Retinal pigment epithelial cell (primary cell): ENCODE measurements at regions not wholly inside any gene's neighbourhood (a gene's known extent, or its start where the extent isn't known, plus 50 kb on each side); places are given as distances from the start of the nearest gene placed in this dataset.

Experiments used
- DNase-seq: peaks from one replicate; pipeline ENCODE4 v3.0.0-alpha.2; 2010; ENCODE audit warnings: low read depth
- H3K4me3 ChIP-seq: 2 replicates; pipeline ENCODE4 v1.5.1; 2011; ENCODE audit warnings: mild to moderate bottlenecking, low read length, control low read depth, moderate library complexity
- TF ChIP-seq, protein P1 (sequence below): conservative IDR thresholded peaks from 2 replicates; pipeline ENCODE4 v1.5.1; 2011; ENCODE audit warnings: low read depth, low read length, control low read depth, inconsistent platforms

DNA sequence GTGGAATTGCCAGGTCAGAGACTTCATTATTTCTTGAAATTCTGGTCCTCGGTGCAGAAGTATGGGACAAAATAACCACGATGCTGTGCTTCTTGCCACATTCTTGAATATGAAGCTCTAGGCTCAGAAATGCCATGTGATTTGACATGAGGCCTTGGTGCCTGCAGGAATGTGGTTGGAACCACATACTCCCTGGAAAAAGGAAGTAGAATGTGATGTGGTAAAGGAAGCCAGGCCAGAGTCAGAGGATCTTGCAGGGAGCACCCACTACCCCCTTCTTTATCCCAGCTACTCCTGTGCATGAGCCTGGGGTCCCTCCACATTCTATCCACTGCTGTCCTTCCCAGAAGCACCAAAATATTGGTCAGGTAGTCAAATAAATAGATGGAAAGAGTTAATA lies 80.9 kb downstream of the FOXD1 start:
- no peak overlapping the region for H3K4me3 ChIP-seq
- TF ChIP-seq, protein P1, sequence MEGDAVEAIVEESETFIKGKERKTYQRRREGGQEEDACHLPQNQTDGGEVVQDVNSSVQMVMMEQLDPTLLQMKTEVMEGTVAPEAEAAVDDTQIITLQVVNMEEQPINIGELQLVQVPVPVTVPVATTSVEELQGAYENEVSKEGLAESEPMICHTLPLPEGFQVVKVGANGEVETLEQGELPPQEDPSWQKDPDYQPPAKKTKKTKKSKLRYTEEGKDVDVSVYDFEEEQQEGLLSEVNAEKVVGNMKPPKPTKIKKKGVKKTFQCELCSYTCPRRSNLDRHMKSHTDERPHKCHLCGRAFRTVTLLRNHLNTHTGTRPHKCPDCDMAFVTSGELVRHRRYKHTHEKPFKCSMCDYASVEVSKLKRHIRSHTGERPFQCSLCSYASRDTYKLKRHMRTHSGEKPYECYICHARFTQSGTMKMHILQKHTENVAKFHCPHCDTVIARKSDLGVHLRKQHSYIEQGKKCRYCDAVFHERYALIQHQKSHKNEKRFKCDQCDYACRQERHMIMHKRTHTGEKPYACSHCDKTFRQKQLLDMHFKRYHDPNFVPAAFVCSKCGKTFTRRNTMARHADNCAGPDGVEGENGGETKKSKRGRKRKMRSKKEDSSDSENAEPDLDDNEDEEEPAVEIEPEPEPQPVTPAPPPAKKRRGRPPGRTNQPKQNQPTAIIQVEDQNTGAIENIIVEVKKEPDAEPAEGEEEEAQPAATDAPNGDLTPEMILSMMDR: no peak
- no peak for DNase-seq

DNA sequence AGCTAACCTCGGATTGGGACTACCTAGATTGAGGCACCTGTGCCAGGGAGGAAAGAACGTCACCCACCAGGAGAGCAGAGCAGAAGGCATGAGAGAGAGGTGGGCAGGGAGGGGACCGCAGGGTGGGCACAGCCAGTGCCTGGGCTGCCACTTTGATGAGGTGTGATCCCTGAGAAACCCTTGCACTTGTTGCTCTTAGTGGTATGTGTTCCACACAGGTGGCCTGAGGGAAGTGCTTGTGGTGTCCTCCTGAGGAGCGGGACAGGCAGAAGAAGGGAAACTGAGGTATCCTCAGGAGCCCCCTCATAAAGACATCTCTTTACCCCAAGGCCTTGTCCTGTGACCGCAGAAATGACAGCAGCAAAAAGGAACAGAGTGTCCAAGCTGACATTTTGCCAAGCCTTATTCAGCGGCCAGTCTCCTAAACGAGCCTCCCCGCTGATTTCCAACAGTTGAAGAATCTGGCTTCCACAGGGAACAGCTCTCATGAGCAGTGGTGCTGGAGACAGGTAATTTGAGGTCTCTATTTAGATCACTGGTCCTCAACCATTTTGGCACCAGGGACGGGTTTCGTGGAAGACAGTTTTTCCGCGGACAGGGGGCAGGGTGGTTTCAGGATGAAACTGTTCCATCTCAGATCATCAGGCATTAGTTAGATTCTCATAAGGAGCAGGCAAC lies 82.4 kb downstream of the FOXD1 start:
- DNase-seq: no peak

DNA sequence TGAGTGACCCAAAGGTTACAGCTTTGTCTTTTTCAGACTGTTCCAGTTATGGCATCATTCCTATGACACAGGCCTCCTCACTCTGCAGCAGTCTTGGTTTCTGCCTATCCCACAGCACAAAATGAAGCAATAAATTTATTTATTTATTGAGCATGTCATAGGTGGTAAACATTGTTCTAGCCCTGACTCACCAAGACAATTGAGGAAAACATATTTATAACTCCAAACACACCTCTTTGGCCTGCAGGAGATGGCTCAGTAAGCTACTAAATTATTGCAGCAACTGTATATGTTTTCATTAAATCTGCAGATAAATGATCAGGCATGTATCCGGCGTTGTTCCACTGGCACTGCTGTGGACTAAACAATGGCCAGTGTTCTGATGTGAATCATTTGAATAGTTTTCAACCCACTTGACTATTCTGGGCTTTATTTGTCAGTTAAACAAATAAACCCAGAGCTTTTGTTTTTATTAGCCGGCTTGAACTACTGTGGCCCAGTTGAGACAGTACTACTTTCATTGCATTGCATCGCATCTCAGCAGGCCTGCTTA lies 83.2 kb downstream of the FOXD1 start:
- DNase-seq: no peak
- no peak overlapping the region for H3K4me3 ChIP-seq
- TF ChIP-seq, protein P1: no peak

More for the DNA sequence above, 82.4 kb downstream of the FOXD1 start:
- no peak overlapping the region for H3K4me3 ChIP-seq
- TF ChIP-seq, protein P1: no peak

DNA sequence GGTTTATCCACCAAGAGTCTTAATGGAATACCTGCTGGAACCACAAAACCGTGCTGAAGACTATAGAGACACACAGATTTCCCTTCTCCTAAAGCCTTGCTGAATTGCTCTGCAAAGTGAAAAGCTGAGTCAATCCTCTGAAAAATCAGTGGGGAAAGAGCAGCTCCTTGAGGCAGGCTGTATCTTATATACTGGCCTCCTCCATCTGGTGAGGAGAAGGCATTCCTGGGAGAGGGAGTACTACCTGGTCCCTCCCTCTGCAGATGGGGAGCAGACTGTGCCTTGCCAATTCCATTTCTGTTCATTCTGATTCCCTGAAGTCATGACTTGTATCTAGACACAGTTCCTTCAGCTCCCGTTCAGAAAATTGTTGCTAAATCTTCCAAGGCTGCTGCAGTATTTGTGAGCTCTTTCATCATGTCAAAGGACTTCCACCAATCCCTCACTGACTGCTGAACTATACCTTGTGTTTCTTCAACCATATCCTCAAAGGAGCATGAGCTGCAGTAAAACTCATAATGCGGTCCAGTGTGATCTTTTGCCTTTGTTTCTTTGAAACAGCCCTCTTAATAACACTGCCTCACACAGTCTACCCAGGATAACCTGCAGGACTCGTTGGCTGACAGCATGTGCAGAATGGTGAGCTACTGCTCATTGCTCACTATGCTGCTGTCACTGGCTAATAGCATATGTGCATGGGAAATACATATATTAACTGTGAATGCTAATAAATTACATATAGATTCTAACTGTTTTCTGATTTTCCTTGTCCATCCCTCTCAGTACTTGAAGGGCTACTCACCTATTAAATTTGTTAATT lies 84.5 kb downstream of the FOXD1 start:
- H3K4me3 ChIP-seq: no peak overlapping the region
- TF ChIP-seq, protein P1: no peak
- no peak for DNase-seq

DNA sequence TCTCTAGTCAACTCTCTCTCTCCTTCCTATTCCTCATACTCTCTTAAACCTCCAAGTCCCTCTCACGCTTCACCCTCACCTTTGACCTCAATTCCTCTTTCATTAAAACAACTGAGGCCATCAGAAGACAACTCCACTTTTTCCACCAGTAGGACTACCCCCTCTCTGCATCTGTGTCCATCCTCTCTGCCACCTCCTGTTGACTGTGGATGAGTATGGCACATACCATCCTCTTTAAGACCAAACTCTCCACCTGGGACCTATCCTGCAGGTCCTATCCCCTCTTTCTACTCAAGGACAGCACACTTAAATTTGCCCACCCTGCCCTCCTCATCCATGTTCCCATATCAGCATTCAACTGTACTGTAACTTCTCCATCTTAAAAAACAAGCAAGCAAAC lies 89.2 kb downstream of the FOXD1 start:
- TF ChIP-seq, protein P1: no peak

DNA sequence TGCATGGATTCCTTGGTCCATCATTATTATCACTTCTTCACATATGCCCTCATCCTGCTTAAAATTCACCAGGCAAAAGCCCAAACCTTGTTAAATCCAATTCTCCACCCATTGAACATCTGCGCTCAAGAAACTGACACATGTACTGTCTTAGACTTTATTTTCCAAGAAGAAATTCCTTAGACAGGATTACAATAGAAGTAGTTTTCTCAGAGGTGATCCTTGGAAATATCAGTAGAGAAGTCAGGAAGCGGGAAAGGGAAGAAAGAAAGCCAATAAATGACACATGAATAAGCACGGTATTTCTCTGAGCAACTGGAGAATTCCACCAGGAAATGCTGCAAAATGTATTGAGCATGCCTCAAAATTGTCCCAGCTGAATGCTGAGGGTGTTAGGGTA lies 90.2 kb downstream of the FOXD1 start:
- DNase-seq: no peak
- TF ChIP-seq, protein P1: no peak
- H3K4me3 ChIP-seq: no peak overlapping the region

More for the DNA sequence above, 89.2 kb downstream of the FOXD1 start:
- H3K4me3 ChIP-seq: no peak overlapping the region
- DNase-seq: no peak
